Astrocyte (in vitro differentiated cells and primary cell): ENCODE measurements at regions not wholly inside any gene's neighbourhood (a gene's known extent, or its start where the extent isn't known, plus 50 kb on each side); places are given as distances from the start of the nearest gene placed in this dataset.
"Not testable (repeated sequence)": the region's sequence is repeated elsewhere in the genome, so short reads cannot be mapped to it uniquely, and the experiment has no call there.

ENCODE experiments used
- DNase-seq: peaks from one replicate; pipeline ENCODE4 v3.0.0-alpha.2; 2010; ENCODE audit warnings: low read depth
- FAIRE-seq: peaks from 2 replicates; lab custom pipeline; 2011; peaks lifted over from hg19 to GRCh38; lab: Jason Lieb, UNC
- H2AFZ ChIP-seq: 2 replicates; pipeline ENCODE4 v1.6.0; 2012; ENCODE audit warnings: low read depth, low read length, inconsistent platforms
- H3K27ac ChIP-seq: 2 replicates; pipeline ENCODE4 v1.5.1; 2011; ENCODE audit warnings: low read depth, low read length, inconsistent platforms
- H3K27me3 ChIP-seq: 2 replicates; pipeline ENCODE4 v1.6.0; 2011; ENCODE audit warnings: low read length, inconsistent platforms; ENCODE audit not compliant: insufficient read depth
- H3K36me3 ChIP-seq: 2 replicates; pipeline ENCODE4 v1.5.1; 2011; ENCODE audit warnings: low read length, inconsistent platforms; ENCODE audit not compliant: insufficient read depth
- H3K4me1 ChIP-seq: 2 replicates; pipeline ENCODE4 v1.5.1; 2011; ENCODE audit warnings: low read length, inconsistent platforms; ENCODE audit not compliant: insufficient read depth
- H3K4me2 ChIP-seq: 2 replicates; pipeline ENCODE4 v1.6.0; 2012; ENCODE audit warnings: low read length, inconsistent platforms
- H3K4me3 ChIP-seq: 2 replicates; pipeline ENCODE4 v1.5.1; 2011; ENCODE audit warnings: low read depth, mild to moderate bottlenecking, low read length, inconsistent platforms; ENCODE audit not compliant: insufficient read depth
- H3K79me2 ChIP-seq: 2 replicates; pipeline ENCODE4 v1.6.0; 2012; ENCODE audit warnings: mild to moderate bottlenecking, low read length, inconsistent platforms; ENCODE audit not compliant: insufficient read depth
- H3K9ac ChIP-seq: 2 replicates; pipeline ENCODE4 v1.6.0; 2012; ENCODE audit warnings: mild to moderate bottlenecking, low read length, inconsistent platforms
- H3K9me3 ChIP-seq: 2 replicates; pipeline ENCODE4 v1.5.1; 2012; ENCODE audit warnings: low read depth, mild to moderate bottlenecking, low read length, inconsistent platforms; ENCODE audit not compliant: insufficient read depth
- H4K20me1 ChIP-seq: 2 replicates; pipeline ENCODE4 v1.6.0; 2012; ENCODE audit warnings: low read length, inconsistent platforms; ENCODE audit not compliant: insufficient read depth
- H3K27ac Mint-ChIP-seq: one replicate; pipeline ENCODE4 v1.8.0; 2021; ENCODE audit warnings: mild to moderate bottlenecking, mixed read lengths; ENCODE audit not compliant: unreplicated experiment
- H3K27me3 Mint-ChIP-seq: one replicate; pipeline ENCODE4 v1.8.0; 2021; ENCODE audit warnings: low read depth, mixed read lengths; ENCODE audit not compliant: unreplicated experiment
- H3K36me3 Mint-ChIP-seq: one replicate; pipeline ENCODE4 v1.8.0; 2021; ENCODE audit warnings: low read depth, mixed read lengths; ENCODE audit not compliant: unreplicated experiment
- H3K4me1 Mint-ChIP-seq: one replicate; pipeline ENCODE4 v1.8.0; 2021; ENCODE audit warnings: low read depth, mixed read lengths; ENCODE audit not compliant: unreplicated experiment
- H3K4me3 Mint-ChIP-seq: one replicate; pipeline ENCODE4 v1.8.0; 2021; ENCODE audit warnings: mild to moderate bottlenecking, moderate library complexity, mixed read lengths; ENCODE audit not compliant: unreplicated experiment
- H3K9me3 Mint-ChIP-seq: one replicate; pipeline ENCODE4 v1.8.0; 2021; ENCODE audit warnings: mild to moderate bottlenecking, mixed read lengths; ENCODE audit not compliant: unreplicated experiment

DNA sequence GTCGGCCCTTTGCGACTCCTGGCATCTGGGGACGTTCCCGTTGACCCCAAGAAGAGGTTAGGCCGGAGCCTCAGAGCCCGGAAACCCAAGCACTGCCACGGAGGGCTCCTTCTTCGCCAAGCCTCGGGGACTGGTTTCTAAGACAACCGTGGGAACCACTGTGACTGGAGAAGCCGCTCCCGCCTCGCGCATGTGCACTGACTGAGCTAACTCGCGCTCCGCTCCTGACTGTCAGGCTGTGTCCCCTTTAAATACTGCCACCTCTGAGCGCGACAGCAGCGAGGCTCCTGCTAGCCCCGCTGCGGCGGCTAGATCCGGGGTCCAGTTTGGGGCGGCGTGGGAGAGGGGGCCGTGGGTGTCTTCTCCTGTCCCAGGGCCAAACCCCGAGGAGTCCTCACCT, 104.2 kb upstream of the FOXD4L5 start:
- H3K27me3 ChIP-seq, H3K27me3 Mint-ChIP-seq, DNase-seq, H3K36me3 Mint-ChIP-seq, H3K4me3 Mint-ChIP-seq, H3K4me1 Mint-ChIP-seq, FAIRE-seq, H2AFZ ChIP-seq, H3K4me2 ChIP-seq, H4K20me1 ChIP-seq, H3K4me1 ChIP-seq, H3K9me3 ChIP-seq, H3K27ac Mint-ChIP-seq, H3K36me3 ChIP-seq, H3K79me2 ChIP-seq, H3K9ac ChIP-seq, H3K4me3 ChIP-seq, H3K27ac ChIP-seq: not testable (repeated sequence)
- peaks cover 18% of the 10 kb centered on the region for H3K9me3 Mint-ChIP-seq

DNA sequence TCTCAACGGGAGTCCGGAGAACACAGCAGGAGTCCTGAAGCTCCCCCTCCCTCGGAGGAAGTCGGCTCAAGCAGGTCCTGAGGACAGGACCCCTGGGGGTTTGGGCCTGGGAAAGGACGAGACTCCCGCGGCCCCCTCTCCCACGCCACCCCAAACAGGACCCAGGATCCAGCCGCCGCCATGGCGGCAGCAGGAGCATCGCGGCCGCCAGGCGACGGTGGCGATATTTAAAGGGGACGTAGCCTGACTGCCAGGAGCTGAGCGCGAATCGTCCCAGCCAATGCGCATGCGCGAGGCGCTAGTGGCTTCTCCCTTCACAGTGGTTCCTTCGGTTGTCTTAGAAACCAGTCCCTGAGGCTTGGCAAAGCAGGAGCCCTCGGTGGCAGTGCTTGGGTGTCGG, 101.7 kb upstream of the FOXD4L5 start:
- not testable (repeated sequence) for H3K27ac ChIP-seq, H3K27ac Mint-ChIP-seq, H3K36me3 Mint-ChIP-seq, H3K27me3 ChIP-seq, H3K79me2 ChIP-seq, H3K27me3 Mint-ChIP-seq, H4K20me1 ChIP-seq, H3K4me1 Mint-ChIP-seq, FAIRE-seq, H3K9me3 ChIP-seq, H3K36me3 ChIP-seq, H3K4me3 Mint-ChIP-seq, H3K4me1 ChIP-seq
- Histone ChIP-seq H2AFZ (peak overlapping the region; percentile 41), H3K9ac (peak overlapping the region; percentile 70), H3K4me2 (peak overlapping the region; percentile 73), H3K4me3 (peak overlapping the region; percentile 54)
- peak; percentile 61 for DNase-seq
- H3K9me3 Mint-ChIP-seq: peaks cover 17% of the 10 kb centered on the region

DNA sequence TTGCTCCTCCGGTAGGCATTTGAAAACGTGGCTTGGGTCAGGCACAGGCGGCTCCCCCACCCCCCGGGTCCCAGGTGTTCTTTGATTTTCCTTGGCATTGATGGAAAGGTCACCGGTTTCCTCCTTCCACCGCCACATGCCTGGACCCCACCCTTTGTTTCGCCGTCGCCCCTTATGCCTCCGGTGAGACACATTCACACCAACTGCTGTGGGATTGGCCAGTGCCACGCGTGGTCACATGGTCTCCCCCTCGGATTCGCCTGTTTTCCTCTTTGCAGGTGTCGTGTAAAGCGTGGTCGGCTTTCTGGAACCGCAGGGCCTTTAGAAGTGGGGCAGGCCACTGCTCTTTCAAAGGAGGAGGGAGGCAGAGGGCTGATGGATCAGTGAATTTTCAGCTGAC, 101.2 kb upstream of the FOXD4L5 start:
- not testable (repeated sequence) for H3K4me2 ChIP-seq, H3K27me3 Mint-ChIP-seq, H3K4me1 ChIP-seq, H3K4me3 ChIP-seq, H3K36me3 Mint-ChIP-seq, H2AFZ ChIP-seq, H4K20me1 ChIP-seq, FAIRE-seq, H3K9ac ChIP-seq, H3K36me3 ChIP-seq, H3K9me3 ChIP-seq, H3K4me1 Mint-ChIP-seq, H3K27me3 ChIP-seq, H3K79me2 ChIP-seq, DNase-seq, H3K4me3 Mint-ChIP-seq, H3K27ac ChIP-seq, H3K27ac Mint-ChIP-seq
- H3K9me3 Mint-ChIP-seq: peaks cover 17% of the 10 kb centered on the region

- not testable (repeated sequence) for DNase-seq, H3K4me2 ChIP-seq, H3K79me2 ChIP-seq, H3K9ac ChIP-seq, H3K27me3 Mint-ChIP-seq, H3K27me3 ChIP-seq, H3K27ac Mint-ChIP-seq, H3K4me1 Mint-ChIP-seq, H3K27ac ChIP-seq, H3K36me3 Mint-ChIP-seq, H4K20me1 ChIP-seq, H2AFZ ChIP-seq, H3K36me3 ChIP-seq, H3K4me3 ChIP-seq, H3K9me3 ChIP-seq, H3K4me3 Mint-ChIP-seq, FAIRE-seq, H3K4me1 ChIP-seq
- H3K9me3 Mint-ChIP-seq: peaks cover 13% of the 10 kb centered on the region
Measured at GRCh38 chr9:65385655-65386024, 100.6 kb upstream of the FOXD4L5 start.

DNA sequence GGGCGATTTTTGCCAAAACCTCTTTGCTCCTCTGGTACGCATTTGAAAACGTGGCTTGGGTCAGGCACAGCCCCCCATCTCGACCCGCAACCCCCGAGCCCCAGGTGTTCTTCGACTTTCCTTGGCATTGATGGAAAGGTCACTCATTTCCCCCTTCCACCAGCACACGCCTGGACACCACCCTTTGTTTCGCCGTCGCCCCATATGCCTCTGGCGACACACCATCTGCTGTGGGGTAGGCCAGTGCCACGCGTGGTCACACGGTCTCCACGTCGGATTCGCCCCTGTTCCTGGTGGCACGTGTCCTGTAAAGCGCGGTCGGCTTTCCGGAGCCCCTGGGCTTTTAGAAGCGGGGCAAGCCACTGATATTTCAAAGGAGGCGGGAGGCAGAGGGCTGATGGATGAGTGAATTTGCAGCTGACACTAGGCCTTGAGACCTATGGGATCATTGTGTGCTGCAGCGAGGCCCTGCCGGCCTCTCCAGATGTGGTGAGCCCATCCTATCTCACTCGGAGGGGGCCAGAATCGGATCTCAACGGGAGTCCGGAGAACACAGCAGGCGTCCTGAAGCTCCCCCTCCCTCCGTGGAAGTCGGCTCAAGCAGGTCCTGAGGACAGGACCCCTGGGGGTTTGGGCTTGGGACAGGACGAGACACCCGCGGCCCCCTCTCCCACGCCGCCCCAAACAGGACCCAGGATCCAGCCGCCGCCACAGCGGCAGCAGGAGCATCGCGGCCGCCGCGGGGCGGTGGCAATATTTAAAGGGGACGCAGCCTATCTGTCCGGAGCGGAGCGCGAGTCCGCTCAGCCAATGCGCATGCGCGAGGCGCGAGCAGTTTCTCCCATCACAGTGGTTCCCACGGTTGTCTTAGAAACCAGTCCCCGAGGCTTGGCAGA, 100.0 kb upstream of the FOXD4L5 start:
- H3K9me3 Mint-ChIP-seq: peaks cover 12% of the 10 kb centered on the region
- not testable (repeated sequence) for H3K36me3 ChIP-seq, H3K4me3 ChIP-seq, H3K4me1 ChIP-seq, H3K9ac ChIP-seq, H3K27me3 ChIP-seq, DNase-seq, H3K27me3 Mint-ChIP-seq, FAIRE-seq, H3K27ac Mint-ChIP-seq, H3K4me1 Mint-ChIP-seq, H3K4me3 Mint-ChIP-seq, H4K20me1 ChIP-seq, H2AFZ ChIP-seq, H3K36me3 Mint-ChIP-seq, H3K4me2 ChIP-seq, H3K27ac ChIP-seq, H3K9me3 ChIP-seq, H3K79me2 ChIP-seq

GRCh38 chr9:65384066-65384465, 99.1 kb upstream of the FOXD4L5 start:
- FAIRE-seq, H3K27ac Mint-ChIP-seq, H3K4me1 ChIP-seq, H3K36me3 Mint-ChIP-seq, H3K4me3 Mint-ChIP-seq, H3K36me3 ChIP-seq, H3K27ac ChIP-seq, DNase-seq, H2AFZ ChIP-seq, H3K27me3 Mint-ChIP-seq, H3K27me3 ChIP-seq, H3K4me3 ChIP-seq, H3K9me3 Mint-ChIP-seq, H3K4me1 Mint-ChIP-seq, H3K79me2 ChIP-seq, H3K9me3 ChIP-seq, H4K20me1 ChIP-seq, H3K9ac ChIP-seq: not testable (repeated sequence)
- H3K4me2 ChIP-seq: peak overlapping the region; percentile 19
